Esophagus (tissue), 2 donors: ENCODE measurements at regions not wholly inside any gene's neighbourhood (a gene's known extent, or its start where the extent isn't known, plus 50 kb on each side); places are given as distances from the start of the nearest gene placed in this dataset.

Experiments
- H3K27ac ChIP-seq, 2 donors: one replicate each; pipeline ENCODE4 v1.5.1; 2013; ENCODE audit warnings: low read depth in 2 of 2, mild to moderate bottlenecking in 2 of 2, inconsistent platforms in 1 of 2, low read length in 1 of 2, moderate library complexity in 1 of 2
- H3K27me3 ChIP-seq, 2 donors: one replicate each; pipeline ENCODE4 v1.6.1; 2013; ENCODE audit warnings: low read length in 2 of 2, control low read depth in 1 of 2, mild to moderate bottlenecking in 1 of 2; ENCODE audit not compliant: insufficient read depth in 2 of 2, control insufficient read depth in 1 of 2
- H3K36me3 ChIP-seq, 2 donors: one replicate each; pipeline ENCODE4 v1.6.1; 2013; ENCODE audit warnings: low read length in 1 of 2; ENCODE audit not compliant: control insufficient read depth in 2 of 2, insufficient read depth in 2 of 2
- H3K4me1 ChIP-seq, 2 donors: one replicate each; pipeline ENCODE4 v1.6.1; 2013; ENCODE audit warnings: low read length in 1 of 2; ENCODE audit not compliant: control insufficient read depth in 2 of 2, insufficient read depth in 2 of 2
- H3K4me3 ChIP-seq, 2 donors: one replicate each; pipeline ENCODE4 v1.5.1; 2013; ENCODE audit warnings: low read length in 2 of 2, mild to moderate bottlenecking in 2 of 2, low read depth in 1 of 2, moderate library complexity in 1 of 2
- H3K9me3 ChIP-seq, 2 donors: one replicate each; pipeline ENCODE4 v1.6.1; 2013; ENCODE audit warnings: mild to moderate bottlenecking in 2 of 2, low read depth in 1 of 2, low read length in 1 of 2, moderate library complexity in 1 of 2; ENCODE audit not compliant: control insufficient read depth in 2 of 2, insufficient read depth in 1 of 2
- whole genome bisulfite sequencing, 2 donors: extraction: QIAGEN DNeasy Blood & Tissue Kit; methylation state at CpG; one replicate each; pipeline ENCODE4 v1.1.7; 2013; 5-methylcytosine and 5-hydroxymethylcytosine counted together
- donor health status: healthy with polysubstance abuse.
- donor health status: Bipolar disorder and iron deficiency.

GRCh38 chr12:66916189-66916588 is 237.3 kb upstream of the GRIP1 start:
- WGBS, 2 donors: 59 to 69% methylated on average over 3 of the region's 3 CpGs
- Histone ChIP-seq H3K4me3 (no peak overlapping the region), H3K36me3 (no peaks in the 10 kb centered on the region), H3K9me3 (no peaks in the 10 kb centered on the region), H3K27ac (no peak overlapping the region), H3K27me3 (no peaks in the 10 kb centered on the region), H3K4me1 (peaks cover 0 to 5% of the 10 kb centered on the region in 2 donors)

GRCh38 chr12:66919466-66919865 is 240.6 kb upstream of the GRIP1 start:
- no peaks in the 10 kb centered on the region for H3K9me3 ChIP-seq
- H3K27me3 ChIP-seq: no peaks in the 10 kb centered on the region
- H3K4me1 ChIP-seq: peaks cover 0 to 5% of the 10 kb centered on the region in 2 donors
- H3K27ac ChIP-seq: no peak overlapping the region
- WGBS, 2 donors: 61% methylated on average over 2 of the region's 2 CpGs
- no peak overlapping the region for H3K4me3 ChIP-seq
- H3K36me3 ChIP-seq: no peaks in the 10 kb centered on the region

DNA sequence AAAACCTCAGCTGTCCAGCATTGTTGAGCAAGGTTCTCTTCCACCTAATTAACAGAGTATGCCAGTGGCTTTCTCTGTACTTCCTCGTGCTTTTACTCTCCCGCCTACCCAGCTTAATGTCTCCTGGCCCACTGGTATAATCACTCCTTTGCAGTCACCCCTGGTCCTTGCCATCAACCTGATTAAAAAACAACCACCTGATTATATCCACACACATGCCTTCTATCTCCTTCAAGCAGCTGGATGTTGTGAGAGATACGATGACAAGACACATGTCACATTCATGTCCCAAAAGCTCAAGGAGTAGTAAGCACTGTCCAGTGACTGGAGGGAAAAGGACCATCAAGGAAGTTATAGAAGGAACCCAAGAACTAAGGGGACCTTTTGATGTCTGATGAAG is 241.3 kb upstream of the GRIP1 start:
- 89 to 95% methylated on average over 3 of the region's 3 CpGs for WGBS, 2 donors
- H3K27ac ChIP-seq: no peak overlapping the region
- peaks cover 0 to 4% of the 10 kb centered on the region in 2 donors for H3K4me1 ChIP-seq

DNA sequence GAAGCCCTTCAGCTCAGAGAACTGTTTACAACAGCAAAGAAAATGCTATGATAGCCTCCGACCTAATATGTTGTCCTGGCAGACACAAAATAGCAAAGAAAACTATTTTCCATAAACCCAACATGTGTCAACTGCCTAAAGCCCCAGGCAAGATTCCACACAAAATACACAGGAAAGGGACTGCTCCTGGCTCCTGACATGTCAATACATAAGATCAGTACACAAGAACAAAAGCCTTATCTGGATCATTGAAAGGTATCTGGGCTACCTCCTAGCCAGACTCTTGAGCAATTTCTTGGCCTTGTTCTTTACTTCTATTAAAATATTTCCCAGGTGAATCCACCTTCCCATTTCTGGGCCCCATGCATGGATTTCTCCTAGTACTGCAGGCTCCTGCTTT is 242.3 kb upstream of the GRIP1 start:
- Histone ChIP-seq H3K4me1 (no peaks in the 10 kb centered on the region), H3K36me3 (no peaks in the 10 kb centered on the region), H3K27ac (no peak overlapping the region), H3K4me3 (no peak overlapping the region), H3K9me3 (no peaks in the 10 kb centered on the region), H3K27me3 (no peaks in the 10 kb centered on the region)
- WGBS, 2 donors: 33 to 68% methylated on average over 1 of the region's 1 CpG

More for the DNA sequence above, 241.3 kb upstream of the GRIP1 start:
- no peaks in the 10 kb centered on the region for H3K36me3 ChIP-seq
- no peak overlapping the region for H3K4me3 ChIP-seq
- H3K9me3 ChIP-seq: no peaks in the 10 kb centered on the region
- no peaks in the 10 kb centered on the region for H3K27me3 ChIP-seq

GRCh38 chr12:66925083-66925482 is 246.2 kb upstream of the GRIP1 start:
- H3K36me3 ChIP-seq: no peaks in the 10 kb centered on the region
- H3K27ac ChIP-seq: no peak overlapping the region
- 76 to 78% methylated on average over 2 of the region's 2 CpGs for WGBS, 2 donors
- H3K4me3 ChIP-seq: no peak overlapping the region
- no peaks in the 10 kb centered on the region for H3K27me3 ChIP-seq
- no peaks in the 10 kb centered on the region for H3K9me3 ChIP-seq
- H3K4me1 ChIP-seq: no peaks in the 10 kb centered on the region

DNA sequence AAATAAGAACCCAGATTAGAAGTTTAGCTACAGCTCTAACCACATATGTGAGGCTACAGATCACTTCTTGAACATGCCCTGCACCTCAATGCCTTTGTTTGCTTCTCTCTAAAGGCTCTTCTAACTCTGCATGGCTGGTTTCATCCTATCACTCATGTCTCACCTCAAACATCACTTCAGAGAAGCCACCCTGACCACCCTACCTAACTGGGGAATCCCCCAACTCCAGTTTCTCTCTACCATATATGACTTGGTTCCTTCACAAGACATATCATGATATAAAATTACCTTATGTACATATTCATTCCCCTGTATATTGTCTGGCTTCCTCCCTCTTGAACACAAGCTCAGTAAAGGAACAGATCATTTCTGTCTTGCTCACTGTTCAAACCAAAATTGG is 250.2 kb upstream of the GRIP1 start:
- H3K4me1 ChIP-seq: no peaks in the 10 kb centered on the region
- H3K27ac ChIP-seq: no peak overlapping the region
- no peaks in the 10 kb centered on the region for H3K9me3 ChIP-seq
- no peaks in the 10 kb centered on the region for H3K36me3 ChIP-seq
- H3K27me3 ChIP-seq: no peaks in the 10 kb centered on the region
- no peak overlapping the region for H3K4me3 ChIP-seq

DNA sequence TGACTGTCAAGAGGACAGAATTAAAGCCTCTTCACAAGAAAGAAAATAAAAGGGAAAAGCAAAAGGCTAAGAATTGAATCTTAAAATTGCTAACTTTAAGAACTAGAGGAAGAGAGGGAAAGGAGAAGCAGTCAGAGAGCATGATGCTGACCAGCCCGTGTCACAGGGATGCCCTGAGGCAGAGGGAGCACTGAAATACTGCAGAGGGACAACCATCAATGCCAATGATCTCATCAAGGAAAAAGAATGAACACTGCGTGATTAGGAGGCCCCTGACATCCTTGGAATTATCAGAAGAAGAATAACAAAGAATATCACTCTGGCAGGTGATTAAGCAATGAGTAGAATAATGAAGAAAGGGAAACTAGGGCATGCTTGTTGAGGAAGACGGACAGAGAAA is 252.2 kb upstream of the GRIP1 start:
- Histone ChIP-seq H3K4me1 (no peaks in the 10 kb centered on the region), H3K4me3 (no peak overlapping the region), H3K9me3 (no peaks in the 10 kb centered on the region), H3K27me3 (no peaks in the 10 kb centered on the region), H3K36me3 (no peaks in the 10 kb centered on the region), H3K27ac (no peak overlapping the region)
- 78 to 79% methylated on average over 3 of the region's 3 CpGs for WGBS, 2 donors

DNA sequence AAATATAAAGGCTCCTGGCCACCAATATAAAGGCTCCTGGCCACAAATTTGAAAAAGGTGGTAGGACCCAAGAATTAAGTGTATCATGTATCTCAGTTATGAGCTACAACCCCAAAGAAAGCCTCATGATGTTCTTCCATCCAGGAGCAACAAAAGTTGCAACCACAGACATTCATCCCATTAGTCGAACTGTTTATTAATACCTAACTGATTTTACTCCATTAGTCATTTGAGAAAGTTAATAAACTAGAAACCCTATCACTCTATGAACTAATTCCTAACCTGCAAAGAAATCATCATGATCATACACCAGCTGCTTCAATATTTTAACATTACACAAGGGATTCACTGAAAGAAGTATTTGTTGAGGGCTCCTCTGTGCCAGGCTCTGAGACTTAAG is 253.2 kb upstream of the GRIP1 start:
- Histone ChIP-seq H3K9me3 (no peaks in the 10 kb centered on the region), H3K4me3 (no peak overlapping the region), H3K4me1 (no peaks in the 10 kb centered on the region), H3K36me3 (no peaks in the 10 kb centered on the region), H3K27ac (no peak overlapping the region), H3K27me3 (no peaks in the 10 kb centered on the region)
- 81 to 95% methylated on average over 1 of the region's 1 CpG for WGBS, 2 donors

GRCh38 chr12:66934302-66935062 is 255.6 kb upstream of the GRIP1 start:
- Histone ChIP-seq H3K27me3 (no peaks in the 10 kb centered on the region), H3K36me3 (no peaks in the 10 kb centered on the region), H3K4me1 (no peaks in the 10 kb centered on the region), H3K9me3 (no peaks in the 10 kb centered on the region), H3K27ac (no peak overlapping the region), H3K4me3 (no peak overlapping the region)
- WGBS, 2 donors: 44 to 59% methylated on average over 5 of the region's 5 CpGs

DNA sequence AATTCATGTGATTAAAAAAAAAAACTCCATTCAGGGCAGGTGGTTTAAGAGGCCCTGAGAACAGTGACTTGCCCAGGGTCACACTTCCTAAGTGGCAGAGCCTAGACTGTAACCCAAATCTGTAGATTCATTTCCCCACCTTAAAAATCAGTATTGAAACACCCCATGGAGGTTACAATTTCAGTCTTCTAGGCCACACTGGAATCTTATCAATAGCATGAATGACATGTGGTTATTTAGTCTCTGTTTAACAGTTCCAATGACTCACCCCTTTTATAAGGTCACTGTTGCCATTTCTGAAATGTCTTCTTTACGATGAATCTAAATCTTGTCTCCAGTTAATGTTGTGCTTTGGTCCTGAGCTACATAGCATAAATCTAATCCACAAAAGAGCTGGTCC is 262.3 kb upstream of the GRIP1 start:
- Histone ChIP-seq H3K27ac (no peak overlapping the region), H3K36me3 (no peaks in the 10 kb centered on the region), H3K27me3 (no peaks in the 10 kb centered on the region), H3K4me1 (no peaks in the 10 kb centered on the region), H3K4me3 (no peak overlapping the region), H3K9me3 (no peaks in the 10 kb centered on the region)
- 68 to 74% methylated on average over 1 of the region's 1 CpG for WGBS, 2 donors
